GM19452 (cell line): ENCODE measurements at regions not wholly inside any gene's neighbourhood (a gene's known extent, or its start where the extent isn't known, plus 50 kb on each side); places are given as distances from the start of the nearest gene placed in this dataset.
"Not testable (repeated sequence)": the region's sequence is repeated elsewhere in the genome, so short reads cannot be mapped to it uniquely, and the experiment has no call there.

Source experiments
- ATAC-seq: cut with Tn5 transposase; IDR thresholded peaks from one replicate; pipeline ENCODE4 v1.9.1; 2021; ENCODE audit not compliant: unreplicated experiment

- ATAC-seq = no peak
Observed at GRCh38 chr7:27032839-27033238, 63.0 kb downstream of the HOXA1 start.

- peak; percentile 86 for ATAC-seq
Observed at GRCh38 chr7:27031289-27032172, 64.3 kb downstream of the HOXA1 start.

GRCh38 chr7:27030393-27031050 lies 65.3 kb downstream of the HOXA1 start:
- no peak for ATAC-seq

GRCh38 chr7:27025270-27025669 lies 70.5 kb downstream of the HOXA1 start:
- ATAC-seq = no peak

GRCh38 chr7:27010068-27010467 lies 85.7 kb downstream of the HOXA1 start:
- ATAC-seq = no peak

- ATAC-seq = no peak
Observed at GRCh38 chr7:27000496-27000895, 95.3 kb downstream of the HOXA1 start.

GRCh38 chr7:26998284-26998683 lies 97.5 kb downstream of the HOXA1 start:
- ATAC-seq = not testable (repeated sequence)

GRCh38 chr7:26995666-26996065 lies 100.1 kb downstream of the HOXA1 start:
- no peak for ATAC-seq

GRCh38 chr7:26993816-26994810 lies 101.7 kb downstream of the HOXA1 start:
- ATAC-seq = no peak

GRCh38 chr7:26992670-26993069 lies 103.1 kb downstream of the HOXA1 start:
- no peak for ATAC-seq

- no peak for ATAC-seq
Observed at GRCh38 chr7:26991796-26992195, 104.0 kb downstream of the HOXA1 start.

GRCh38 chr7:26989897-26990670 lies 105.7 kb downstream of the HOXA1 start:
- no peak for ATAC-seq

GRCh38 chr7:26988836-26989374 lies 106.9 kb downstream of the HOXA1 start:
- ATAC-seq = no peak

- ATAC-seq = no peak
Observed at GRCh38 chr7:26987338-26987737, 108.5 kb downstream of the HOXA1 start.

- ATAC-seq = no peak
Observed at GRCh38 chr7:26978146-26978545, 113.8 kb upstream of the SKAP2 start.

- no peak for ATAC-seq
Observed at GRCh38 chr7:26976840-26977239, 112.5 kb upstream of the SKAP2 start.

- not testable (repeated sequence) for ATAC-seq
Observed at GRCh38 chr7:26971924-26972323, 107.5 kb upstream of the SKAP2 start.

GRCh38 chr7:26965724-26966123 lies 101.3 kb upstream of the SKAP2 start:
- ATAC-seq = no peak

GRCh38 chr7:26964156-26964808 lies 99.9 kb upstream of the SKAP2 start:
- no peak for ATAC-seq

GRCh38 chr7:26959290-26959689 lies 94.9 kb upstream of the SKAP2 start:
- ATAC-seq = no peak
